HCEC 1CT (cell line): ENCODE measurements at regions not wholly inside any gene's neighbourhood (a gene's known extent, or its start where the extent isn't known, plus 50 kb on each side); places are given as distances from the start of the nearest gene placed in this dataset.

Experiments used
- DNase-seq: peaks from one replicate; pipeline ENCODE4 v3.0.0-alpha.2; 2017

DNA sequence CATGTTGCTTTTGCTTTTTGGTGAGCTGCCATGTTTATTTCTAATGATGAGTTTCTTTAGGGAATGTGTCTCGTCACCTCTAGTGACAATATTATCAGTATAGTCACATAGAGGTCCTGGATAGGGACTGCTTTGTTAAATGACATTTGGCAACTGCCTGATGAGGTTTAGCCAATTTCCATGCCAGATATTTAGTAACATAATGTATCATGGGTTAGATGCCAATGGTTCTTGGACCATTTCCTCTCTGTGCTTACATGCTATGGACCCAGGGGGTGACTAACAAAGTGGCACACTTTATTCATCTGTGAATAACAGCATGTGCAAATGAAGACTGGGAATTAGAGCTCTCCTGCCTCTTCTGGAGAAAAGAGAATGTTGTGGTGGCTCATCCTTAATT lies 56.2 kb upstream of the RAB27B start:
- DNase-seq: no peak

DNA sequence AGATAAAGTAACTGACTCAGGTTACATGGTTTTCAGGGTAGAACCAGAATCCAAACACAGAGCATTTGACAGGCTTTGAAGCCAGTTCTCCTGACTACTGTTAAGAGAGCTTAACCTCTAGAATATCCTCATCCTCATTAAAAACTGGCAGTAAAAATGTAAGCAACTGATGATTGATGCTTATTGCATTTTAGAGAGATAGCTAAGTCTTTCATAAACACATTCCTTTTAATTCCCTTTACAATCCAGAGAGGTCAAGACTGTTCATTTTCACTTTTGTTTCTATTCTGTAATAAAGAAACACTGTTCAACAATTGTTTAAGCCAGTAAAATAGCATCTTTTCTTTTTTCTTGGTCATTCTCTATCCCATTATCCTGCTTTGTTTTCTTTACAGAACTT lies 53.9 kb upstream of the RAB27B start:
- DNase-seq: peak; percentile 54

DNA sequence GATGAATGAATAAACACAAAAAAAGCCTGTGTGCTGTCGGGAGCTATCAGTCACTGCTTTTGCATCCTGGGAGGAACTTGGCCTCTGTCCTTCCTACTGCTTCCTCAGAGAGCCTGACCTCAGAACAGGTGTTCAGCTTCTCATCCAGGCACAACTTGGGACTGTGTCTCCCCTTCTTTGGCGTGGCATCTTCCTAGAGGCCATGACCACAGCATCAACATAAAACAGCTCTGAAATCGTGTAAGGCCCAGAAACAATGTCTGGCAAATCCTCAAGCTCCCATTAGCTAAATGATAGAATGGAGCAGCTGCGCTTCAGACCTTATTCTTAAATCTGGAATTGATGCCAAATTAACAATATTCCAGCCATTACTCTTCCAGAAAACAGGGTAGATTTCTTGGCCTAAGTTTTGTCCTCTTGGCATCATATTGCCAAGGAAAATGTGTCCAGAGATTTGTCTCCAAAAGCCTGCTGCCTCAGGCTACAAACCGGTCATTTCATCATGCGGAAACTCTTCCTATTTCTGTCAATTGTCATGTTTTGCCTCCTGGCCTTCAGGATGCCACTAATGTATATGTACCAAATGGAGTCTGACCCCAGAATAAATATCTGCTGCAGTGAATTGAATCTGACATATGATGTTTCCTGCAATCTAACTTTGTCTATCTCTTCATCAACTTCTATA lies 53.2 kb upstream of the RAB27B start:
- DNase-seq: peak; percentile 32

DNA sequence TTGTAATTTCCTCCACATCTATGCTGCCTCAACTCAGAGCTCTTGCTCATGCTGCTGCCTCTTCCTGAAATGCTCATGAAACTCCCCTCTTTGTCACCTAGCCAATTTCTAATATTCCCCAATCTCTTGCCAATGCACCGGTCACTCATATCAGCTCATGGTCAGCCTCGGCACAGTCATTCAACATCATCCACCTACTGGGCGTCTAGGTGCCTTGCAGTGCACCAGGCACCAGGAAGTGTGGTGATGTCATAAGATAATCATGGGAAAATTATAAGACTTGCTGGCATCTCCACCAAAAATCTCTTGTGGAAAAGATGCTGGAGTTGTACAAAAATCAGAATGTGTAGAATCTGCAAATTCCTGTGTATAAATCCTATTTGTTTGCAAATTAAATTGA lies 52.6 kb upstream of the RAB27B start:
- peak; percentile 89 for DNase-seq

DNA sequence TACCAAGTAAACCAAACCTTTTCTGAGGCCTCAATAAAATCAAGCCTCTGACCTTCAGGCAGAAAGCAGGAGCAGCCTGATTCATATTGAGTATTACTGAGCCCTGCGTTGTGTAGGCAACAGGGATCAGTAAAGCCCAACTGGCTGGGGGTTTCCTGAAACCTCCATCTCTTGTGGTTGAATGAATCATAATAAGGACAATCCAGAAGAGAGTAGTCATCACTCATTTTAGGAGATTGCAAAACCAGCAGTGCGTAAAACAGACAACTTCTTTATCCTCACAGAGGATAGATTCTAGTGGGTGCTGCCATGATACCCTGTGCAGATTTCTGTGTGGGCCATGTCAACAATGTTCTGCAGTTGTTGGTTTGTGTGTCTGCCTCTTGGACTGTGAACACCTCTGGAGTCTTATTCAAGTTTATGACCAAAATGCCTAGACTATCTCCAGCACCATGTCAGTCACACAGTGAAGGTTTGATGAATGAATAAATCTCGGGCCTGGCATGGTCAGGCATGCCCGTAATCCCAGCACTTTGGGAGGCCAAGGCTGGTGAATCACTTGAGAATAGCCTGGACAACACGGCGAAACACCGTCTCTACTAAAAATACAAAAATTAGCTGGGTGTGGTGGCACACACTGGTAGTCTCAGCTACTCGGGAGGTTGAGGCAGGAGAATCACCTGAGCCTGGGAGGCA lies 51.8 kb upstream of the RAB27B start:
- peak; percentile 99 for DNase-seq

DNA sequence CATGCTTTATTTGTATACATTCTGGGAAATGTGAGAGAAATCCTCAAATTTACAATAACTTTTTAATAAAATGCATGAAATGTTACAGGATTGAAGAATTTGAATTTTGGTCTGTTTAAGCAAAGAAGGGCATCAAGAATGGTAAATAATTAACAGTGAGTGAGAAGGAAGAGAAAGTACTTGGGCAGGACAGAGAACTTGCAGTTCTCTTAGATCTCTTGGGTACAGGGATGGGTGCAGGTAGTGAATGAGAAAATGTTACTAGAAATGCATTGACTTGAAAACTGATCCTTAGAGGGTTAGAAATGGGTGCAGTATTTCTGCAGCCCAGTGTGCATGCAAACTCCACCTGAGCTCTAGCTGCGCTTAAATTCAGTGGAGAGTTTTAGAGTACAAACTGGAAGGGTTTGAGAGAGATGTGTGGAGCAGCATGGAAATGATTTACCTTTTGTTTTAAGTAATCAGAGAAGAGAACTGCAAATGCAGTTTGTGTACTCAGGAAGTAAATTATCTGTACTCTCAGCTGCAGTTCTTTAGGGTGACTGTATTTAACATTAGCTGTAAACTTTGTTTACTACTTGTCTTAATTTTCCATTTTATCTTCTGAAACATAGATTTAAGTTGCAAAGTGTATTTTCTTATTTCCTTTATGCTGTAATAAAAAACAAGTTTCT lies 51.0 kb upstream of the RAB27B start:
- no peak for DNase-seq

DNA sequence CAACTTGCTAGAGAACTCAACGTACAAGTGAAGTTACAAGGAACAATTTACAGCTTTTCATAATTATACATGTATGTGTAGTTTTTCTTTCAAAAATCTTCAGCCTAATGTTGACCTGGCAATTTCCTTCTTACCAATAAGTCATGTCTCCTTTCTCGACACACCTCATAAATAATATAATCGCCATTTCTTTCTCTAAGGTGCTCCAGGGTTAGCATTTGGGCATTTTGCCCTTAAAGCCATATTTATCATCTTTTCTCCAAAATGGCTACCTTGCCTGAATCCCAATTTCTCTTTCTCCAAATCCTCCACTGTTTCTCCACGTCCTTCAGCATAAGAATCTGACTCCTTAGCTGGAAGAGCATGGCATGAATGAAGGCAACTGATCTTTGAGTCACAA lies 50.3 kb upstream of the RAB27B start:
- DNase-seq: no peak
